Gastrocnemius medialis (tissue), 4 donors: ENCODE measurements at regions not wholly inside any gene's neighbourhood (a gene's known extent, or its start where the extent isn't known, plus 50 kb on each side); places are given as distances from the start of the nearest gene placed in this dataset.

Source experiments
- ATAC-seq, 2 donors: fragments of 150-250 bp; one replicate each; pipeline ENCODE4 v1.9.1; 2016
- DNase-seq, 2 donors: peaks; one replicate each; pipeline ENCODE4 v3.0.0-alpha.2; 2019
- H3K27ac ChIP-seq, 4 donors: fragments of 200-600 bp; sonication (generic); 1 replicate in 1 of 4; 2 replicates in 3 of 4; pipeline ENCODE4 v1.5.1; 2016 to 2018; ENCODE audit warnings: mild to moderate bottlenecking in 2 of 4, moderate library complexity in 1 of 4
- H3K27me3 ChIP-seq, 3 donors: fragments of 200-600 bp; sonication (generic) in 2 of 3; 1 replicate in 1 of 3; 2 replicates in 2 of 3; pipeline versions ENCODE4 v1.5.1 to v1.6.0; 2016 to 2019; ENCODE audit warnings: mild to moderate bottlenecking in 1 of 3, moderate library complexity in 1 of 3
- H3K36me3 ChIP-seq, 2 donors: fragments of 200-600 bp; sonication (generic) in 1 of 2; one replicate each; pipeline ENCODE4 v1.5.1; 2017 to 2018
- H3K4me1 ChIP-seq, 2 donors: fragments of 200-600 bp; sonication (generic) in 1 of 2; one replicate each; pipeline ENCODE4 v1.5.1; 2016 to 2017; ENCODE audit warnings: mild to moderate bottlenecking in 2 of 2
- H3K4me3 ChIP-seq, 4 donors: fragments of 200-600 bp; sonication (generic) in 3 of 4; 1 replicate in 1 of 4; 2 replicates in 3 of 4; pipeline ENCODE4 v1.5.1; 2016 to 2019; ENCODE audit warnings: mild to moderate bottlenecking in 2 of 4
- H3K9me3 ChIP-seq, 3 donors: fragments of 200-600 bp; sonication (generic) in 2 of 3; 1 replicate in 1 of 3; 2 replicates in 2 of 3; pipeline ENCODE4 v1.5.1; 2016 to 2019
- CTCF ChIP-seq, 5 experiments: fragments of 450-650 bp in 3 of 5; fragments of 200-600 bp in 2 of 5; sonication (generic) in 2 of 5; IDR thresholded peaks in 4 of 5; conservative IDR thresholded peaks in 1 of 5; 1 replicate in 4 of 5; 2 replicates in 1 of 5; pipeline ENCODE4 v1.5.1; 2016 to 2019; ENCODE audit warnings: antibody characterized with exemption in 5 of 5, mild to moderate bottlenecking in 3 of 5, moderate library complexity in 3 of 5
- POLR2A ChIP-seq, 2 donors: fragments of 450-650 bp; IDR thresholded peaks; one replicate each; pipeline ENCODE4 v1.6.1; 2017; ENCODE audit warnings: antibody characterized with exemption in 2 of 2, mild to moderate bottlenecking in 2 of 2, moderate library complexity in 2 of 2
- in situ Hi-C, 4 donors: fragments of 200-750 bp; cut with MboI; loops; one replicate each; pipeline versions ENCODE4 v1.15.0 to v1.8.0; 2017; ENCODE audit warnings: low sequenced_read_pairs in 4 of 4
- intact Hi-C: fragments of 100-400 bp; cut with DNase I; formaldehyde crosslinking; loops from one replicate; pipeline ENCODE4 v1.15.1; 2023; ENCODE audit warnings: low total_unique reads

GRCh38 chr16:65773301-65773874 is 593.1 kb upstream of the CDH5 start:
- intact Hi-C loops = no loop called here
- H3K27me3 ChIP-seq = no peaks in the 10 kb centered on the region
- no peak for ATAC-seq
- no peak overlapping the region for H3K4me3 ChIP-seq
- H3K36me3 ChIP-seq = no peaks in the 10 kb centered on the region
- no peaks in the 10 kb centered on the region for H3K9me3 ChIP-seq
- DNase-seq = no peak
- TF ChIP-seq CTCF (IDR thresholded peaks at IDR 0.05 in 4 of 5, conservative IDR thresholded peaks at IDR 0.05 in 1 of 5) (no peak), POLR2A (IDR thresholded peaks at IDR 0.05) (no peak)
- in situ Hi-C loops = no loop called here
- H3K4me1 ChIP-seq = no peaks in the 10 kb centered on the region
- no peak overlapping the region for H3K27ac ChIP-seq

- TF ChIP-seq CTCF (IDR thresholded peaks at IDR 0.05 in 4 of 5, conservative IDR thresholded peaks at IDR 0.05 in 1 of 5) = no peak
- TF ChIP-seq POLR2A (IDR thresholded peaks at IDR 0.05) = no peak
- Histone ChIP-seq H3K27ac (no peak overlapping the region), H3K36me3 (no peaks in the 10 kb centered on the region), H3K27me3 (no peaks in the 10 kb centered on the region), H3K9me3 (no peaks in the 10 kb centered on the region), H3K4me1 (no peaks in the 10 kb centered on the region), H3K4me3 (no peak overlapping the region)
- DNase-seq = no peak
- in situ Hi-C loops = no loop called here
- intact Hi-C loops = no loop called here
- ATAC-seq = no peak
Measured at GRCh38 chr16:65772134-65772732, 594.3 kb upstream of the CDH5 start.

- Histone ChIP-seq H3K27ac (no peak overlapping the region), H3K9me3 (no peaks in the 10 kb centered on the region), H3K27me3 (no peaks in the 10 kb centered on the region), H3K4me3 (no peak overlapping the region), H3K4me1 (no peaks in the 10 kb centered on the region), H3K36me3 (no peaks in the 10 kb centered on the region)
- TF ChIP-seq POLR2A (IDR thresholded peaks at IDR 0.05) (no peak), CTCF (IDR thresholded peaks at IDR 0.05 in 4 of 5, conservative IDR thresholded peaks at IDR 0.05 in 1 of 5) (no peak)
- in situ Hi-C loops = no loop called here
- intact Hi-C loops = no loop called here
- DNase-seq (no peak), ATAC-seq (no peak)
Measured at GRCh38 chr16:65771707-65772106, 594.8 kb upstream of the CDH5 start.

GRCh38 chr16:65770752-65771151 is 595.7 kb upstream of the CDH5 start:
- no peak overlapping the region for H3K27ac ChIP-seq
- DNase-seq (no peak), ATAC-seq (no peak)
- H3K4me1 ChIP-seq = no peaks in the 10 kb centered on the region
- H3K27me3 ChIP-seq = no peaks in the 10 kb centered on the region
- intact Hi-C loops (no loop called here), in situ Hi-C loops (no loop called here)
- H3K36me3 ChIP-seq = no peaks in the 10 kb centered on the region
- no peaks in the 10 kb centered on the region for H3K9me3 ChIP-seq
- H3K4me3 ChIP-seq = no peak overlapping the region
- TF ChIP-seq POLR2A (IDR thresholded peaks at IDR 0.05) (no peak), CTCF (IDR thresholded peaks at IDR 0.05 in 4 of 5, conservative IDR thresholded peaks at IDR 0.05 in 1 of 5) (no peak)
